Dermis microvascular lymphatic vessel endothelial cell (primary cell): ENCODE measurements at regions not wholly inside any gene's neighbourhood (a gene's known extent, or its start where the extent isn't known, plus 50 kb on each side); places are given as distances from the start of the nearest gene placed in this dataset.

Experiments used
- DNase-seq, 2 donors: peaks; one replicate each; pipeline versions ENCODE4 v3.0.0 to v3.0.0-alpha.2; 2010; ENCODE audit warnings: low read depth in 2 of 2

DNA sequence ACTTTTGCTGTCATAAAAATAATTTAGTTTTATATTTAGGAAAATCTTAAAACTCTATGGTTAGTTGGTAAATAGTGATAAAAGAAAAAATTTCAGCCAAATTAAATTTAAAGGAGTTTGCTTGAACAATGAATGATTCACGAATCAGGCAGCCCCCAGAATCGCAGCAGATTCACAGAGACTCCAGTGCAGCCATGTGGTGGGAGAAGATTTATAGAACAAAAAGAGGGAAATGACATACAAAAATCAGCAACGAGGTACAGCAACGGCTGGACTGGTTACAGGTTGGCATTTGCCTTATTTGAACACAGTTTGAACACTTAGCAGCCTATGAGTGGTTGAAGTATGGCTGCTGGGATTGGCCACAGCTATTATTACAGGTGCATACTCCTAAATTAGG, 96.4 kb upstream of the MYCBP2 start:
- no peak for DNase-seq

DNA sequence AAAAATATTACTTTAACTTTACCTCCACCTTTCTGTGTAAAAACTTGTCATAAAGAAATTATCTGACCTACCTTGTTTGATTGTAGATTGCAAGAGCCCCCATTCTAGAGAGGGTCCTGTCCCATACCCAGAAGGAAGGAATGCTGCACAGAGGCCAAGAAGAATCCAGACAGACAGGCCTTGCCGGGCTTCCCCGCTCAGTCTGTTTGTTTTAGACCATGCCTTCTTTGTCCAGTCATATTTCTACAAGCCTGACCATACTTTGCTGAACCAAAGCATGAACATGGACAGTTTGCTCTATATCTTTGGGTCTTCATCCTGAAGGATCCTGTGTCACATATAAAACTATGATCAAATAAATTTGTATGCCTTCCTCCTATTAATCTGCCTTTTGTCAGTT, 95.8 kb upstream of the MYCBP2 start:
- DNase-seq, result no peak

DNA sequence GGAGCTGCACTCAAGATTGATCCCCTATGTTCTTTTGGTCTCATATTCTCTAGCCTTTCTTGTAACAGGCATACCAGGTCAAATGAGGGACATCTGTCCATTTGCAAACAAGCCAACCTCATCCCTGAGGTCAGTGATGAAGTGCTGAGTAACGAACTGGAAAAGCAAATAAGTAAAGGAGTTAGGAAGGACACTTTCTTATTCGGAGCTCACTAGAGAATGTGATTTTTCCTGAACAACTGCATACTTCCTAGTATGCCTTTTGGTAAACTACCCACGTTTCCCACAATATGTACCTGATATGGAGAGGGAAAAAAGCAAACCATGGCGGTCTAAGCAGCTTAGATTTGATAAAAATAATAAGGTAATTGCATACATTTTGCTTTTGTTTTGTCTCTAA, 91.0 kb upstream of the MYCBP2 start:
- DNase-seq, result no peak

GRCh38 chr13:77416666-77417212, 89.8 kb upstream of the MYCBP2 start:
- no peak for DNase-seq

- DNase-seq, result no peak
Observed at GRCh38 chr13:77415253-77416071, 88.6 kb upstream of the MYCBP2 start.

- no peak for DNase-seq
Observed at GRCh38 chr13:77412860-77413259, 86.0 kb upstream of the MYCBP2 start.

DNA sequence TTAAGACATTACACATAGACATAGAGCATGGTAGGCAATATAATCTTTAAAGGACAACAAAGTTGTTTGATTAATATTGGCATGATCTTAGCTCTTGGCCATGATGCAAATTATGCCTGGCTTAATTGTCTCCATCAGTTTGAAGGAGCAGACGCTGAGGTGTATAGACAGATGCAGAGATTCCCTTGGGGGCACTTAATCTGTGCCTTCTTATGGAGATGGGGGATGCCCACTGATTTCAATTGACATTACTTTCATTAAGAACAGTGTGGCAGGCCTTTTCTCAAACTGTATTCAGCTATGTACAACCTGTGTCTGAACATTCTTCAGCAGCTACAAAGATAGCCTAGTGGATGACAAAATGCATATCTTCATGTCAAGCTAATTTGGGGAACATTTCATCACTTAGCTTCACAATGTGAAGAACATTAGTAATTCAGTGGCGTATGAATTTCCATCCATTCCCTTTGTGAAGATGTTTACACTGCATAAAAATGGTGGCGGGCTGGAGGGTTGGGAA, 85.3 kb upstream of the MYCBP2 start:
- DNase-seq, result no peak

DNA sequence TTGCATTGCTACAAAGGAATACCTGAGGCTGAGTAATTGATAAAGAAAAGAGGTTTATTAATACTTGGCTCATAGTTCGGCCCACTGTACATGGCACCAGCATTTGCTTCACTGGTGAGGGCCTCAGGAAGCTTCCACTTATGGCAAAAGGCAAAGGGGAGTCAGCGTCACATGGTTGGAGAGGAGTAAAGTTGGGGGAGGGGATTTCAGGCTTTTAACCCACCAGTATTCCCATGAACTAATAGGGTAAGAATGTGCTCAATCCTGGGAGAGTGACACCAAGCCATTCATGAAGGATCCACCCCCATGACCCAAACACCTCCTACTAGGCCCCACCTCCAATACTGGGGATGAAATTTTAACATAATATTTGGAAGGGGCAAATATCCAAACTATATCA, 82.5 kb upstream of the MYCBP2 start:
- DNase-seq, result peak in 1 of 2 donors; percentile 9

- DNase-seq, result no peak
Observed at GRCh38 chr13:77406644-77407440, 79.9 kb upstream of the MYCBP2 start.

DNA sequence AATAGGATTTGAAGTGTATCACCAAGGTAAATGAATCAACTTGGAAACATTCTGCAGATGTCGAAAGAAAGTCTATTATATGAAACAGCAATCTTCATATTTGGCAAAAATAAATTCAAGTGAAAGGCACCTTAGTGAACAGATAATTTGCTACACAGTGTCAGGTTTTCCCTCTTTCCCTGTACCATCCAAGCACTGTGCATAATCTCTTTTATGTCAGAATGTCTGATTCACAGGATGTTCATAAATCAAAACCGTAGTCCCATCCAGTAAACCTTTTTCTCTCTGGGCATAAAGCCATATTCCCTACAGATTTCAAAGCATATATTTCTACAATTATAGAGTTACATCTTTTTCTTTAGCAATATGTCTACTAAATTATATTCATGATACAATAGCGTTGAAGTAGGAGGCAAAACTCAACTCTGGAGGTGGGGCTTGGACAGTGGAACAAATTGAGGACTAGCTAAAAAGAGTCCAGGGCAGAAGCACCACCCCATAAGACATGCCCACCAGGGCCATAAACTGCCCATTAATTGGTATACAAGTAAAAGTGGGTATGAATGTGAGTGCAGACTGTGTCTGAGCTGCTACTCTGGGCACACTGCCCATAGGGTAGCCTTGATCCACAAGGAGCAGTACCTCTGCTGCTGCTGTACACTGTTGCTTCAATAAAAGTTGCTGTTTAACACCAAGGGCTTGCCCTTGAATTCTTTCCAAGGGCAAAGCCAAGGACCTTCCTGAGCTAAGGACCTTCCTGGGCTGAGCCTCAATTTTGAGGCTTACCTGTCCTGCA, 72.1 kb upstream of the MYCBP2 start:
- DNase-seq, result no peak

GRCh38 chr13:77397636-77398035, 70.7 kb upstream of the MYCBP2 start:
- DNase-seq, result no peak

DNA sequence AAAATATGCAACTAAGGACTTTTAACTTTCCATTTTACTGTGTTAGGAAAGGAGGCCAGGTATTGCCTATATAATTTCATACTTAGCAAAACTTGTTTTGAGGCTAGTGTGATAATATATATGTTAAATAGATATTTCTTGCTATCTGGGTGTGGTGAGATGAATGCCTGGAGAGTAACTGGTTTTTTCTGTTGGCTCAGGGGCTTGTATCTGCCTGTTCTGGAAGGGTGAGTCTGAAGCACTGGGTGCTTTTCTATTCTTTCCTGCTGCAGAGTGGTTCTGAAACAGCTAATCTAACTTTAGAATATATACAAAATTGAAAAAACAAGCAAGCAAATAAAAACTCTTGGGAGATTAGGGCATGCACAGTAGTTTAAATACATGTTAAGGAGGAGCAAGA, 64.6 kb upstream of the MYCBP2 start:
- DNase-seq, result no peak

DNA sequence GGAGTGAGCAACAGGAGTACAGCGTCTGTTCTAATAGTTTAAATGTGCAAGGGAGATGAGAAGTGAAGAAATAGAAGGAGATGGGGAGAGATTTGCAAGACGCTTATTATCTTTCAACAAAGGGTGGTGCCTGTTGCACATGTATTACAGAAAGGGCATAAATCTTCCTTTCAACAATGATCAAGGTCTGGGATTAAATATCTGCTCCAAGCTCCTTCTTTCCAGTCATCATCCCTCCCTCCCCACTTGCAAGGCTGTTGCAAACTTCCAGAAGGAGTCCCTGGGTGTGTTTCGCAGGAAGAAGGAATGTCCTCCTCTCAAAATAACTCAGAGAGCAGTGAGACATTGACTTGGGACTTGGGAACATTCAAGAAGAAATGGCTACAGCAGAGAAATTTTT, 63.5 kb upstream of the MYCBP2 start:
- no peak for DNase-seq

DNA sequence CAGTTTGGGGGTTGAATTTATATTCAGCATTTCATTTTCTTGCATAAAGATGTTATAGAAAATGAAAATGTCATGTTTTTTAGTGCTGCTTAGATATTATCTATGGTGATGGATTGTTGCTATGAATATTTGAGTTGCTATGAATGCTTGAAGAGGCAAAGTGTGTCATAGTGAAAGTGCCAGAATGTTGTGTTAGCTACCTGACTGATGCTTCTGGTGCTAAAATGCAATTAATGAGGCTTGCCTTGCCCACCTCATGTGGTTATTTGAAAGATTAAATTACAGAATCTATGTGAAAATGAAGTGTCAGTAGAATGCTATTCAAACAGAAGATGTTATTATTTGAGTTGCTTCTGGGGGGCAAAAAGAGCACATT, 62.7 kb upstream of the MYCBP2 start:
- no peak for DNase-seq

DNA sequence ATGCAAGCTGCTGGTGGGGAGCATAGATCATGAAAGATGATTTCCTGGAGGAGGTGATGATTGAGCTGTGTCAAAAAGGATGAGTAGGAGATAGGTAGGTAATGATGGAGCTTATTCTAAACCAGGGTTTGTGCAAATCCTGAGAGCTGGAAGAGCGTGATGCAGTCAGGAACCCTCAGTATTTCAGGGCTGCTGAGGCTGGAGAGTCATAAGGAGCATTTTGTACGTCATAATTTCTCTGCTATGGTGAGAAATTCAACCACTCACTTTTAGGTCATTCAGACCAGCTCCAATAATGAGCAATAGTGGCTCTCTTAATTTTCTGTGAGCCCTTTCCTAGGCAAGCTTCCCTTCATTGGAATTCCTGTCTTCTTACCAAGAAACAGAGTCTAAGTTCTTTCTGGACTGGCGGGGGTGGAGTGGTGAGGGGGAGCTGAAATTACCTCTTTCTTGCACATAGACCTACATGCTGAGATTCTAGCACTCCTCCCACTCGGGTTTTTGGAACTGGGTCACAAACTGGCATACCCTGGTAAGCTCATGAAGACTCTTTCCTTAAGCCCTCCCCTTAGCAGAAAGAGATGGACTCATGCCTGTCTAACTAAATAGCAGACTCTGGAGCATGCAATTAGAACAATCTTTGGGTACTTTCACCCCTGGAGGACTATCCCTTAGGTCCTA, 62.2 kb upstream of the MYCBP2 start:
- DNase-seq, result no peak

DNA sequence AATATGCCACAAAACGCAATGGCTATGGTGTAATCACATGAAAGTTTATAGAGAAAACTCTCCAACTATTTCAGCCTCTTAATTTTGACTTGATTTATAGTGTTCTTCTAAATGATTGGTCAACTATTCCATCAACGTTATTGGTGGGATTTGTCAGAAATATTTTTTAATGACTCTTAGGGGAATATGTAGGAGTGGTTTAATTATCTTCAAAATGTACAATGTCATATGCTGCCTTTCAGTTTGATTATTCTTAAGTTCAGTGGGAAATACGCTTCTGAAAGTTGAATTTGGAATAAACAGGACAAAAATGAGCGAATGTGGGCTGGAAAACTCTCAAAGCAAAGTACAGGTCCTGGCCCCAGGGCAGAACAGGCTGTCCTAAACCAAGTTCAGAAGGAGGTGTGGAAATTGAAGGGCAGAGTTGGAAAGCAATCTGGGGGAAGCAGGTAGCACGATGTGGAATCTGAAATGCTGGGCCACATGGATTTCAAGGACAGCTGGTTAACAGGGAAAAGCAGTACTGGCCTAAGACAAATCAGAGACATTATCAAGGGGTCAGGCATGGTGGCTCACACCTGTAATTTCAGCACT, 60.8 kb upstream of the MYCBP2 start:
- no peak for DNase-seq

DNA sequence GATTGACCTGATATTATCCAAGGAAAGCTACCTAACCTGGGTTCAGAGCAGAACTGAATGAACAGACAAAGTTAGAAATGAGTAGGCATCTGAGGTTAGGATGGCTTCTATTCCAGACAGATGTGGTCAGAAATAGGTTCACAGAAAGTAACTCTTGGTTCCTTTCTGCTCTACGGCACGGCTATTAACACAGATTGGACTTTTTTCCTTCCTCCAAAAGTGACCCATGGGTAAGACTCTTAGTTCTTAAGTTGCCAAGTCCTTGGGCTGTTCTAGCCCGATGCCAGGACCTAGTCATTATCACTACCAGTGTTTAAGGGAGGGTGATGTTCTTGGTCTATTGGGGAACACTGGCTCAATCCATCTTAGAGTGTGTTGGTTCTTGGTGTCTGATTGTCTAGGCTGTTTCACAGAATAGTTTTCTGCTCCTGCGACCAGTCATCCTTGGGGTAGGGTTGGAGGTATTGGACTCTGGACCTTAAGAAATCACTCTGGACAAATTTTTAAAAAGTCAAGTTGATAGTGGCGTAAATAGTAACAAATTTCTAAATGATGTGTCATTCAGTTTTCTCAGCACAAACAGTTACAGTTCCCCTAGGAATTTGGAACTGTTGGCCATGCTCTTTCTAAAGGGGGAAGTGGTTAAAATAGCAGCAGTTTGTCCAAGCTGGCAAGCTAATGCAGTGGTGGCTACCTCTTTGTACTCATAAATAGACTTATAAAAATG, 60.1 kb upstream of the MYCBP2 start:
- DNase-seq, result no peak

- no peak for DNase-seq
Observed at GRCh38 chr13:77386046-77386445, 59.2 kb upstream of the MYCBP2 start.

DNA sequence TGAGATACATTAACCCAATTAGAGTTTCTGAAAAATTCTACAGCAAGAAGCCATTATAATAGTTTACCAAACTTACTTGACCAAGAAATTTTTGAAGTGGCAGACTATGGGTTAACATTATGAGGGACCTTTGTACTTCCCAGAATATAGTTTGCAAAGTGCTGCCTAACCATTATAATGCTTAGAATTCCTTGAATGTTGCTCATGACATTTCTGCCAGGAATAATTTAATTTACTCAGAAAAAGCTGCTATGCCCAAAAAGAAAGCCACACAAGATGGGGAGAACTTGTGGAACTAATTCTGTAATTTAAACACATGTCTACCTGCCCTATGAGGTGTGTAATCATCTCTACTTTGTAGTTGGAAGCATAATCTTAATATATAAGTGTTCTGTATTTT, 58.1 kb upstream of the MYCBP2 start:
- DNase-seq, result no peak

DNA sequence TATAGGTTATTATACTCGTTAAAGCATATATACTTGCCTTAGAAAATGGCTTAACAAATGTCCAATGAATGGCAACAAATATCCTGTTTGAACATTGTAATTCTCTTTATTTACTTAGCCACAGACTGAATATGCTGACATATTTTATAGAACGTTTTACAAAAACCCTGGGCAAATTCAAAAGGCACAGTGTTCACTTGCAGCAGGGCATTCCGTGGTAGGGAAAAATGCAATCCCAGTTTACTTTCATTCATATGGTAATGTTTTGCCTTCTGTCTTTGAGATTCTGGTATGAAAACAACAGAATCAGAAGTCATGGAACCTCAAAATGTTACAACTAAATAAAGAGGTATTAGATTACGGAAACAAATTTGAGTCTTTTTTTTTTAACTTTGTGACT, 56.2 kb upstream of the MYCBP2 start:
- no peak for DNase-seq
